ENCODE measurements at regions not wholly inside any gene's neighbourhood (a gene's known extent, or its start where the extent isn't known, plus 50 kb on each side); places are given as distances from the start of the nearest gene placed in this dataset. TPM values are rescaled to one million over a fixed set of nuclear protein-coding genes. Genes with fewer than 3 reads are reported as not detected.

DNA sequence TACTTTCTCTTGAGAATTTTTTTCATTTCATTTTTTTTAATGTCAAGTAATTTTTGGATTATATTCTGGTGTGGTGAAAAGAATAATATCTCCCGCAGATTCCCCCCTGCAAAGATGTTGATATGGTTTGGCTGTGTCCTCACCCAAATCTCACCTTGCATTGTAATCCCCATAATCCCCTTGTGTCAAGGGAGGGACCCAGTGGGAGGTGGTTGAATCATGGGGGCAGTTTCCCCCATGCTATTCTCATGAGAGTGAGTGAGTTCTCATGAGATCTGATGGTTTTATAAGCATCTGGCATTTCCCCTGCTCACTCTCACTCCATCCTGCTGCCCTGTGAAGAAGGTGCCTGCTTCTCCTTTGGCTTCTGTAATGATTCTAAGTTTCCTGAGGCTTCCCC is 58.7 kb upstream of the PMEPA1 start:
- Mint-ChIP-seq H3K27me3 (peaks cover 14% of the 10 kb centered on the region), H3K27ac (no peak overlapping the region), H3K36me3 (ENCODE audit: low read depth) (no peaks in the 10 kb centered on the region), H3K4me3 (no peak overlapping the region), H3K9me3 (no peaks in the 10 kb centered on the region), H3K4me1 (peaks cover 12% of the 10 kb centered on the region)
- CTCF ChIA-PET, result no interaction called here
- POLR2A ChIA-PET, result no interaction called here
- DNase-seq, result no peak

DNA sequence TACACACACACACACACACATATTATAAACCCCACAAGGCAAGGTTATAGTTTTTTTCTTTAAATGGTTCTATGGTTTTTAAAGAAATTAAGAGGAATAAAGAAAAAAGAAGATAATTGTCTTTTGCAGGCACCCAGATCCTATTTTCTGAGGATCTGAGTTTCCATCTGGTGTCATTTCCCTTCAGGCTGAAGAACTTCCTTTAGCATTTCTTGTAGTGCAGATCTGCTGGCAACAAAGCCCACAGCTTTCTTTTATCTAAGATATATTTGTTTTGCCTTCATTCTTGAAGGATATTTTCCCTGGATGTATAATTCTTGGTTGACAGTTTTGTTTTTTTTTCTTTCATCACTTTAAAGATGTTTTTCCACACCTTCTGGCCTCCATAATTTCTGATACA is 57.6 kb upstream of the PMEPA1 start:
- Mint-ChIP-seq H3K4me1 (peaks cover 9% of the 10 kb centered on the region), H3K4me3 (no peak overlapping the region), H3K36me3 (ENCODE audit: low read depth) (no peaks in the 10 kb centered on the region), H3K27me3 (peaks cover 14% of the 10 kb centered on the region), H3K9me3 (no peaks in the 10 kb centered on the region), H3K27ac (no peak overlapping the region)
- DNase-seq, result no peak
- ChIA-PET POLR2A (no interaction called here), CTCF (no interaction called here)

DNA sequence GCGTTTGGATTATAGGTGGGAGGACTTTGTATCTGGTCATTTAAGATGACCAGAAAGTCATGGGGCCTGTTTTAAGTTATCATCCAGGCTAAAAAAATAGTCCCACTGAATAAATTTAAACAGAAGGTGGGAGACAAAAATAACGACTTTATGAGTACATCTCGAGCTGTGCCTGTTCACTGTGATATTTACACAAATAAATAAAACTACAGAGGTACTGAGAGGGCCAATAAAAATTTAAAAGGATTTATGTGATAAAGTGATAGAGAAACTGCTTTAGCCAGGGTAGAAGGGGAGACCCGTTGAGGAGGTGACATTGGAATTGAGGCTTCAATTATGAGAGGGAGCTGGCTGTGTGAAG is 53.4 kb upstream of the PMEPA1 start:
- Mint-ChIP-seq H3K36me3 (ENCODE audit: low read depth) (no peaks in the 10 kb centered on the region), H3K27me3 (peaks cover 12% of the 10 kb centered on the region), H3K4me3 (no peak overlapping the region), H3K27ac (no peak overlapping the region), H3K9me3 (peaks cover 3% of the 10 kb centered on the region), H3K4me1 (no peaks in the 10 kb centered on the region)
- DNase-seq, result no peak
- ChIA-PET CTCF (interaction anchor here (1.5 kb wide), 1 partner anchor 110 kb away, joined by 4 read pairs; no protein-coding TSS in a partner anchor), POLR2A (no interaction called here)

DNA sequence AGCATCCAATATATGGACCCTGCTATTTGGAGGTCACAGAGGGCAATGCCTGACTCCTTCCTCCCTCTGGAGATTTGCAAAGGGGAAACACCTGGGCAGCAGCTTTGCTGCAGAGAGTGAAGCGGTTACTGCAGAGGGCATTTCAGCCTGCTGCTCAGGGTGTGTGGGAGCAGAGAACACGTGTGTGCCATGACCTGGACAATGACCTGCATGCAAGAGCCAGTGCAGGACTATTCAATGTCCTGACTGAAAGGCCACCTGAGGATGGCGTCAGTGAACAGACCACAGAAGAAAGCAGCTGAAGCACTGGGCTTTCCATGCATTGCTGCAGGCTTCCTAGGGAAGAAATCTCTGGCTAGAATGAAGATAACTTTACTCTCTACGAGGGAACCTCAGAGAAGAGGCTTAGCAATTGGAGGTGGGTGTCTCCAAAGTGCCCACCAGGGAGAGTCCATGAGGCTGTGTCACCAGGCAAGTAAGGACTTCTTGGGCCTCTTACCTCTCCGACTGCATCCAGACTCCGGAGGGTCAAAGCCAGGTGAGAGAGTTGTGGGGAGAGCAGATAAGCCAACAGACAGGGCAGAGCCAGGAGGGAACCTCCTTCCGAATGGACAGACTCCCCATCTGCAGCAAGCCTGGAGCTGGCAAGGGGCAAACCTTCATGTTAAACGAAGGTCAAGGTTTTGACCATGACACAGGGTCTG is 52.9 kb upstream of the PMEPA1 start:
- H3K4me3 Mint-ChIP-seq, result no peak overlapping the region
- no peak overlapping the region for H3K27ac Mint-ChIP-seq
- peaks cover 8% of the 10 kb centered on the region for H3K27me3 Mint-ChIP-seq
- ChIA-PET POLR2A (no interaction called here), CTCF (interaction anchor here (1.5 kb wide), 1 partner anchor 109 kb away, joined by 4 read pairs; no protein-coding TSS in a partner anchor)
- no peak for DNase-seq
- H3K4me1 Mint-ChIP-seq, result no peaks in the 10 kb centered on the region
- H3K36me3 Mint-ChIP-seq (ENCODE audit: low read depth), result no peaks in the 10 kb centered on the region
- peaks cover 3% of the 10 kb centered on the region for H3K9me3 Mint-ChIP-seq

DNA sequence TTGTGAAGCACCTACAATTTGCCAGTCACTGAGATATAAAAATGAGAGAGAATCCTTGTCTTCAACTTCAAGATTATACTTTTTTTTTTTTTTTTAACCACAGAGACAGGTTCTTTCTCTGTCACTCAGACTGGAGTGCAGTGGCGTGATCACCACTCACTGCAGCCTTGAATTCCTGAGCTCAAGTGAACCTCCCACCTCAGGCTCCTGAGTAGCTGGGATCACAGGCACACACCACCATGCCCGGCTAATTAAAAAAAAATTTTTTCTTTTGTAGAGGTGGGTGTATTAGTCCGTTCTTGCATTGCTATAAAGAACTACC is 51.6 kb upstream of the PMEPA1 start:
- H3K27me3 Mint-ChIP-seq, result peaks cover 5% of the 10 kb centered on the region

DNA sequence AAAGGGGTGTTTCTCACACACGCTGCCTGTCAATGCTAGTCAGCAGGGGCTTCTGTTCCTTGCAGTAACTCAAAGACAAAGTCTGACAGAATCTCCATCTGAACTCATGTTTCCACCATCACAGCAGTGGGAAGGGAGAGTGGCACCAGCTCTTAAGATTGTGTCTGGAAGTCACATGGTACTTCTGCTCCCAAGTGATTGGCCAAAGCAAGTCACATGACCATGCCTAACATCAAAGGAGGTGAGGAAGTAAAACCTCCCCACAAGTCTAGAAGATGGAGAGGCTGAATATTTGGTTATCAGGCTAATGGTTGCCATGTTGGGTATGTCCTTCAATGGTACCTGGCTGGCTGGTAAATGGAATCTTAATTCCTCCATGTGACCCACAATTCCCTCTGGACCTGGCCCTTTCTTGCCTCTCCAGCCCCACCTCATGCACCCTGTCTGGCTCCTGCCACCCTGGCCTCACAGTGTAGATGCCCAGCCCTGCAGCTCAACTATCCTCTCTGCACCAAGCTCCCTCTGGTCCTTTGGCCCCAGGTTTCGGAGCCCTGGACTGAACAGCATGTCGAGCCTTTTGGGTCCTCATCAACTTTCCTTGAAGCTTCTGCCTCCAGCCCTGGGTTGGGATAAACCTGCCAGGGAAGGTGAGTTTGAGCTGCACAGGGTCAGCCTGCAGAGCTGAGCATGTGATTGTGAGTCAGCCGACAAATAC is 51.0 kb upstream of the PMEPA1 start:
- ChIA-PET POLR2A (no interaction called here), CTCF (interaction anchor here (0.7 to 1.7 kb wide), 2 partner anchors 12 to 1194 kb away, joined by 3 to 5 read pairs; no protein-coding TSS in a partner anchor)
- DNase-seq, result no peak
- peaks cover 3% of the 10 kb centered on the region for H3K27me3 Mint-ChIP-seq
- no peaks in the 10 kb centered on the region for H3K36me3 Mint-ChIP-seq (ENCODE audit: low read depth)
- H3K27ac Mint-ChIP-seq, result no peak overlapping the region
- H3K4me3 Mint-ChIP-seq, result no peak overlapping the region
- H3K4me1 Mint-ChIP-seq, result no peaks in the 10 kb centered on the region
- H3K9me3 Mint-ChIP-seq, result peaks cover 3% of the 10 kb centered on the region

More for the DNA sequence above, 51.6 kb upstream of the PMEPA1 start:
- H3K4me3 Mint-ChIP-seq, result no peak overlapping the region
- DNase-seq, result no peak
- H3K4me1 Mint-ChIP-seq, result no peaks in the 10 kb centered on the region
- peaks cover 3% of the 10 kb centered on the region for H3K9me3 Mint-ChIP-seq
- POLR2A ChIA-PET, result no interaction called here
- no peak overlapping the region for H3K27ac Mint-ChIP-seq
- H3K36me3 Mint-ChIP-seq (ENCODE audit: low read depth), result no peaks in the 10 kb centered on the region
- CTCF ChIA-PET, result interaction anchor here (0.6 to 0.9 kb wide), 3 partner anchors 12 to 1193 kb away, joined by 3 read pairs; no protein-coding TSS in a partner anchor

DNA sequence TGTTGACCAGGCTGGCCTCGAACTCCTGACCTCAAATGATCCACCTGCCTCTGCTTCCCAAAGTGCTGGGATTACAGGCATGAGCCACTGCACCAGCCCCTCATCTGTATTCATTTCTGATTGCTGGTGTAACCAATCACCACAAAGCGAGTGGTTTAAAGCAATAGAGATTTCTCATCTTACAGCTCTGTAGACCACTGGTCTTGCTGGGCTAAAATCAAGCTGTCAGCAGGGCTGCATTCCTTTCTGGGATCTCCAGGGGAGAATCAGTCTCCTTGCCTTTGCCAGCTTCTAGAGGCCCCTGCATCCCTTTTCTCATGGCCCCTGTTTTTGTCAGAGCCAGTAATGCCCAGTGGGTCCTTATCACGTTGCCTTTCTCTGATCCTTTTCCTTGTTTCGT is 49.9 kb upstream of the PMEPA1 start:
- Mint-ChIP-seq H3K4me3 (no peak overlapping the region), H3K27ac (no peak overlapping the region), H3K27me3 (peaks cover 6% of the 10 kb centered on the region), H3K9me3 (peaks cover 3% of the 10 kb centered on the region), H3K36me3 (ENCODE audit: low read depth) (no peaks in the 10 kb centered on the region), H3K4me1 (no peaks in the 10 kb centered on the region)
- POLR2A ChIA-PET, result no interaction called here
- CTCF ChIA-PET, result interaction anchor here (1.7 kb wide), 1 partner anchor 13 kb away, joined by 5 read pairs; no protein-coding TSS in a partner anchor
- DNase-seq, result no peak

Small RNA genes in the stretch of these regions (microRNA-seq; reads per million reads assigned to microRNA genes)
- not detected for gene MIR4532 (ENCODE audit: borderline microRNAs expressed, borderline replicate concordance)

All from activated CD4-positive, alpha-beta T cell treated with anti-CD3 and anti-CD28 coated beads, Interleukin-2, amount 10 ng/mL, durations not matched to agents 7 days and 5 days (primary cell).